NCI-H1417 (cell line): ENCODE measurements at regions not wholly inside any gene's neighbourhood (a gene's known extent, or its start where the extent isn't known, plus 50 kb on each side); places are given as distances from the start of the nearest gene placed in this dataset.
"Not testable (repeated sequence)": the region's sequence is repeated elsewhere in the genome, so short reads cannot be mapped to it uniquely, and the experiment has no call there.

Experiments used
- DNase-seq, 3 experiments: peaks; one replicate each; lab custom pipeline; 2025; lab: John Stamatoyannopoulos, UW

- DNase-seq: not testable (repeated sequence)
These were observed 756.2 kb upstream of the CTNND2 start for GRCh38 chr5:12660279-12661107.

DNA sequence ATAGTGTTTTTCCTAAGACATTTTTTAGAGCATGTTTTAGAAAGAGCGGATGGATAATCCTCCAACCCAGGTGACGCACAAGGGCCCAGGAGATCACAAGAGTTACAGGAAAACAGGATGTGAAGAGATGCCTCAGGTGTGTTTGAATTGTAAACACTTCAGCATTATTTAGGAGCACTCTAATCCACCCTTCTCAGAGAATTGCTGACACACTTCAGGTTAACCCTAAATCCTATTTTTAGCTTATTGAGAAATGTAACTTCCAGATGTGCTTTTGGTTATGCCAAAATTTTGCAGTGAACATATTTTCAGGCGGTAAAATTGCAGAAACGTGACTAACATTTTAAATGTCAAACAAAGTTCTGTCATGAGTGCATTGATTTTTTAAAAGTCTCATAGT is 755.4 kb upstream of the CTNND2 start:
- DNase-seq: peak in 2 of 3 experiments; percentile 10 to 23

DNA sequence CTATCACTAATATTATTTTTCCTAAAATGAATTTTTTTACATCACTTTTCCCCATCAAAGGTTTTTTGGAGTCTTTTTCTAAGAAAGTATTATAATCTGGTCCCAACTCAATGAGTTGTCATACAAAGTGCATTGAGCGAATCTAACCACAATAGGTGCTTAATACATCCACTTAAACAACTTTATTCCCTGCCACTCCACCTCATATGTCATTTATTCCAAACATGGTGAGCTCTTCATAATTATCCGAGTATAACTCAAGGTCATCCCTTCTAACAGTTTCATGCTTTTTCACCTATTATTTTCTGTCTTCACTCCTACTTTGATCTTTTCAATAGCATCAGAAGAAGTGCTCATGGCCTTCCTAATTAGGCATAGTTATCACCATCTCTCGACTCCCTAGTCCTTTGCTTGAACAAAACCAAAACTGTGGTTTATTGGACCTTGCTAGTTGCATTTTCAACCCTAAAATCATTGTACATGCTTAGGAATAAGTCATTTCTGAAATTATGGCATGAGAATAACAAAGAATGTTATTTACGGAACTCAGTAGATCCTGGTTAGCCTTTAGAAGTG is 754.7 kb upstream of the CTNND2 start:
- no peak for DNase-seq

DNA sequence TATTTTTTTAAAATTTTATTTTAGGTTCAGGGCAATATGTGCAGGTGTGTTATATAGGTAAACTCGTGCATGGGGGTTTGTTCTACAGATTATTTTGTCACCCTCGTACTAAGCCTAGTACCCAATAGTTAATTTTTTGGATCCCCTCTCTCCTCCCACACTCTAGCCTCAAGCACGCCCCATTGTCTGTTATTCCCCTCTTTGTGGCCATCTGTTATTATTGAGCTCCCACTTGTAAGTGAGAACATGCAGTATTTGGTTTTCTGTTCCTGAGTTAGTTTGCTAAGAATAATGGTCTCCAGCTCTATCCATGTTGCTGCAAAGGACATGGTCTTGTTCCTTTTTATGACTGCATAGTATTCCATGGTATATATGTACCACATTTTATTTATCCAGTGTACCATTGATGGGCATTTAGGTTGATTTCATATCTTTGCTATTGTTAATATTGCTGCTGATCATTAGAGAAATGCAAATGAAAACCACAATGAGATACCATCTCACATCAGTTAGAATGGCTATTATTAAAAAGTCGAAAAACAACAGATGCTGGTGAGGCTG is 753.7 kb upstream of the CTNND2 start:
- DNase-seq: not testable (repeated sequence)

DNA sequence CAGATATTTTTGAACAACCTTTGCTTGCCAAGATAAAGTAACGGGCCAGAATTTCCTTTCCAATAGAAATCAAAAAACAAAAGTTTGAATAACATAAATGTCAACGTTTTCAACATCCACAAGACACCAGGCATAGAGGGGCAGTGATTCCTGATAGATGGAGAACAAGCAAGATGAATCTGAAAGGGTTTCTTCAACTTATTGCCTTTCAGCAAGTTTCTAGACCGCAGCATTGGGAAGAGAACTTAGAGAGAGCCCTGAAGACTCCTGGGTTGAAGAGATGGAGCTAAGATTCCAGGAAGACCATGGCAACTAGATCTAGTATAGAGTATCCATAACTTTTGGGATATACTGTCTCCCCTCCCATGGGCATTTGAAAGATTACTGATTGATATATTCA is 751.4 kb upstream of the CTNND2 start:
- no peak for DNase-seq

- DNase-seq: no peak
These were observed 748.0 kb upstream of the CTNND2 start for GRCh38 chr5:12652201-12652600.

GRCh38 chr5:12648558-12648957 is 744.3 kb upstream of the CTNND2 start:
- no peak for DNase-seq

DNA sequence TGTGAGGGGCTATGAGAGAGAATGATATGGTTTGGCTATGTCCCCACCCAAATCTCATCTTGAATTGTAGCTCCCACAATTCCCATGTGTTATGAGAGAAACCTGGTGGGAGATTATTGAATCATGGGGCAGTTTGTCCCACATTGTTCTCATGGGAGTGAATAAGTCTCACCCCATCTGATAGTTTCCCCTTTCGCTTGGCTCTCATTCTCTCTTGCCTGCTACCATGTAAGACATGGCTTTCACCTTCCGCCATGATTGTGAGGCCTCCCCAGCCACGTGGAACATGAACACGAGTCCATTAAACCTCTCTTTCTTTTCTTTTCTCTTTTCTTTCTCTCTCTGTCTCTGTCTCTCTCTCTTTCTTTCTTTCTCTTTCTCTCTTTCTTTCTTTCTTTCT is 743.4 kb upstream of the CTNND2 start:
- no peak for DNase-seq

DNA sequence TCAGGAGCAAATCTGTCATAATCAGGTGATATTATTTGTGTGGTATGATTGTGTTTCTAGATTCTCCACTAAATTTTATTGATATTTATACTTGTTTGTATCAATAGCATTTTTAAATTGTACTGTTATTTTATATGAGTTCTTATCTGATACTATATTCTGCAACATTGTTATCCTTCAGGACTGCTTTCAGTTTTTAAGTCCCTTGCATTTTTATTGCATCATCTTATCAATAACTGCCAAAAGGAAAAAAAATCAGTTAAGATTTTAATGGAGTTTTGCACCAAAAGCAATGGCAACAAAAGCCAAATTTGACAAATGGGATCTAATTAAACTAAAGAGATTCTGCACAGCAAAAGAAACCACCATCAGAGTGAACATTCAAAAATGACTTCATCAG is 741.3 kb upstream of the CTNND2 start:
- no peak for DNase-seq

- no peak for DNase-seq
These were observed 732.0 kb upstream of the CTNND2 start for GRCh38 chr5:12636209-12636608.

DNA sequence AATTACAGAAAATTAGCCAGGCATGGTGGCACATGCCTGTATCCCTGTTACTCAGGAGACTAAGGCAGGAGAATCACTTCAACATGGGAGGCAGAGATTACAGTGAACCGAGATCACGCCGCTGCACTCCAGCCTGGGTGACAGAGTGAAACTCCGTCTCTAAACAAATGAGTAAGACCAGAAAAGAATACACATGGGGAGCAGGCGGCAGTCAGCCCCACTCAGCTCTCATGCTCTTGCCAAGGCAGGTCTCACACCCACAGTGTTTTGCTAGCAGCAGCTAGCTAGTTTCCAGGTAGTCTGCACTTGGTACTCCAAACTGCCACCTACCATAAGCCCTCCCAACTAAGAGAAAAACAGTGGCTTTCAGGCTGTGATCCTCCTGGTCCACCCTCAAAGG is 722.3 kb upstream of the CTNND2 start:
- DNase-seq: no peak

GRCh38 chr5:12625667-12626263 is 721.5 kb upstream of the CTNND2 start:
- DNase-seq: no peak

- DNase-seq: no peak
These were observed 720.7 kb upstream of the CTNND2 start for GRCh38 chr5:12624776-12625560.

DNA sequence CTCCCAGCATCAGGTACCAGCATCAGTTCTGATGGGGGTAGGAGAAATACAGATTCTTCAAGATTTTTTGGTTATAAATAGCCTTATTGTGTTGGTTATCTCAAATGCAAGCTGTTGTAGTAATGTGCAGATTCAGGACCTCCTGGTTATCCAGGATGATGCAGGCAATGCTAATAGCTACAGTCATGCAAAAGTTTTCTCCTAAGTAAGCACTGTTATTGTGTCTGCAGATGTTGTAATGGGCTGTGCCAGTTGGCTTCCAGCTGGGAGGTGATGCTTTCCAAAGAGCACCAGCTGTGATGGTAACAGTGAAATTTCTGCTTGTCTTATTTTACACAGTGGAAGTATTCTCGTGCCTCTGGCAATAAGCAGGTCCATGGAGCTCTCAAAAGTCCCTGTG is 719.2 kb upstream of the CTNND2 start:
- DNase-seq: peak in 1 of 3 experiments; percentile 7

DNA sequence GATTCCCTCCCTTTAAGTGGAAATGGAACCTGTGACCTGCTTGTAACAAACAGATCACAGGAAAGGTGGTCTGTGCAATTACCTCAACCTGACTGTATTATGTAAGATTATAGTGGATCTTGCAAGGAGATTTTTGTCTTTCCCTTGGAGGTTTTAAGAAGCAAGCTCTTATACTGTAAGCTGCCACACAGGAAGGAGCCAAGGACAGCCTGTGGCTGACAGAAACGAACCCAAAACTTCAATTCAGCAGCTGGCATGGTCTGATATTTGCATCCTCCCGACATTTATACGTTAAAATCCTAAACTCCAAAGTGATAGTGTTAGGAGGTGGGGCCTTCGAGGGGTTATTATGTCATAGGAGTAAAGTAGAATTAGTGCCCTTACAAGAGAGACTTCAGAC is 711.8 kb upstream of the CTNND2 start:
- no peak for DNase-seq

GRCh38 chr5:12615141-12615820 is 711.0 kb upstream of the CTNND2 start:
- DNase-seq: no peak

- no peak for DNase-seq
These were observed 710.4 kb upstream of the CTNND2 start for GRCh38 chr5:12614608-12615007.

GRCh38 chr5:12611132-12611531 is 706.9 kb upstream of the CTNND2 start:
- DNase-seq: no peak

- DNase-seq: not testable (repeated sequence)
These were observed 703.6 kb upstream of the CTNND2 start for GRCh38 chr5:12607817-12608216.

DNA sequence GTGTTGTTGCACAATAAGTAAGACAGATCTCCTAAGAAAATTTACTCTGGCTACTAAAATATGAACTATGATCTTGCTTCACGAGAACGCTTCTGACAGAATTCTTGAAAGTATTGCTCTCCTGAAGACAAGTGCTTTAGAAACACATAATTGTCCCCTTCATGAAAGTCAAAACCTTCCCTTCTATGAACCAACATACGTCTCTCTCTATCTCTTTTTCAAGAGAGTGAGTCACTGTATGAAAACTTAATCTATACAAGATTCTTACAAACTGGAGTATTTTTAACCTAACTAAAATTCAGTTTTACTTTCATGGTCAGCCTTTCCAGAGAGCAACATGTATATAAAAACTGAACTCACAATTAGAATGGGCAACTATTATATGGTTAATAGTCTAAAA is 688.0 kb upstream of the CTNND2 start:
- no peak for DNase-seq

DNA sequence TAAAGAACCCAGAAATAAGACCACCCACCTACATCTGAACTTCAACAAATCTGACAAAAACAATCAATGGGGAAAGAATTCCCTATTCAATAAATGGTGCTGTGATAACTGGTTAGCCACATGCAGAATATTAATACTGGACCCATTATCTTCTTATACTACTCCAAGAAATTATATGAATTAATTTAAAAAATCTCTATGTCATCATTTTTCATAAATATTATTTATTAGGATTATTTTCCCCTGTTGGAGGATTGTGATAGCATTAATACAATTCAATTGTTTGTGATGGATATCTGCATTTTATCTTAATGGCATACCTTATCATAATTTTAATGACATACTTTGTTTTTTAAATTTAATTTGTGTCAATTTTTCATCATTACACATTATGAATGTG is 682.2 kb upstream of the CTNND2 start:
- DNase-seq: no peak

- DNase-seq: not testable (repeated sequence)
These were observed 674.6 kb upstream of the CTNND2 start for GRCh38 chr5:12578803-12579202.
